GM18873 (cell line): ENCODE measurements at regions not wholly inside any gene's neighbourhood (a gene's known extent, or its start where the extent isn't known, plus 50 kb on each side); places are given as distances from the start of the nearest gene placed in this dataset.

Source experiments
- ATAC-seq: cut with Tn5 transposase; IDR thresholded peaks from one replicate; pipeline ENCODE4 v1.9.1; 2021; ENCODE audit warnings: mild to moderate bottlenecking, moderate library complexity, moderate number of reproducible peaks; ENCODE audit not compliant: unreplicated experiment, low FRiP score

DNA sequence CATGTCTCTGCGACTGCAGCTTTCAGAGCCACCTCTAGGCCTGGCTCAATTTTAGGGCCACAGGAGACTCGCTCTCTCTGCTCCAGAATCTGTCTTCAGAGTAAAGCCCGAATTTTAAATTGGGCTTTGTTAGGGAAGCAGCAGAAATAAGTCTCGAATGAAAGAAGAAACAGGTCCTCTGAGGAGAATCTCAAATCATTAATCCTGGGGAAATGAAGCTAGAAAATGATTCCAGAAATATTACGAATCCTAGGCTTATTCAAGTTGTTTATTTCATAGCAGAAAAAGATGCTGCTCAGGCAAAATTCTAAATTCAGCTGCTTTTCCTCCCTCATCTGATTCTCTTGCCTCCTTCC is 114.2 kb upstream of the THBS1 start:
- ATAC-seq: no peak

DNA sequence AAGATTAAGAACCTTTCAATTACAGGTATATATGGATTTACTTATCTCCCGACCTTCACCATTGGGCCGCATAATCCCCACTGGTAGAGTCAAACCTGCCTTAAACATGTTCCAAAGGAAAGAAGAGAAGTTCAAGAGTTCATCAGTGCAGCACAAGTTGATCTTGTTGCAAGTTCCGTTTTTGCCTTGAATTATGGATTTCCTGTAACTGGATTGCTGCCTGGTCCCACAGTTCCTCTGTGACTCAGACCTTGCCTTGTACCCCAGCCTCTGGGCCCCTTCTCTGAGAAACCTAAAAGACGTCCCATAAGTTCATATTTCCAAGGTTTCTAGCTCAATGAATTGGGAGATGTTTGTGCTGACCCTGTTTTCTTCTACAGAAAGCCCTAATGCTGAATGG is 112.5 kb upstream of the THBS1 start:
- no peak for ATAC-seq

DNA sequence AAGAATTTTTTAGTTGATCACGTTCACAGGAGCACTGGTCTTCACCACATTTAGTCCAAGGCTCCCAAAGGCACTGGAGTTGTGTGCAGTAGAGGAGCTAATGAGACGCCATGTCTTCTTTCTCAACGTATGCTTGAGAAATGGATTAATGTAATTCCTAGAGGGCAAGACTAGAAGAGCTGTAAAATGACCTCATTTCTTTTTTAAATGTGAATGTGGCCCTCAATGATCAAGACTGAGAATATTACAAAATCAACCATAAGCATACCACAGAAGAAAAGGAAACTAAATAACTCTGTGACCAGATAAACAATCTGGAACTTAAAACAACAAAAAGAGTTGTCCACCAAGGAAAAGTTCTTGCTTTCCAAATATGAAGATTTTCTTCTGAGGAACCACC is 112.1 kb upstream of the THBS1 start:
- ATAC-seq: no peak

GRCh38 chr15:39471785-39472574 is 108.9 kb upstream of the THBS1 start:
- no peak for ATAC-seq

DNA sequence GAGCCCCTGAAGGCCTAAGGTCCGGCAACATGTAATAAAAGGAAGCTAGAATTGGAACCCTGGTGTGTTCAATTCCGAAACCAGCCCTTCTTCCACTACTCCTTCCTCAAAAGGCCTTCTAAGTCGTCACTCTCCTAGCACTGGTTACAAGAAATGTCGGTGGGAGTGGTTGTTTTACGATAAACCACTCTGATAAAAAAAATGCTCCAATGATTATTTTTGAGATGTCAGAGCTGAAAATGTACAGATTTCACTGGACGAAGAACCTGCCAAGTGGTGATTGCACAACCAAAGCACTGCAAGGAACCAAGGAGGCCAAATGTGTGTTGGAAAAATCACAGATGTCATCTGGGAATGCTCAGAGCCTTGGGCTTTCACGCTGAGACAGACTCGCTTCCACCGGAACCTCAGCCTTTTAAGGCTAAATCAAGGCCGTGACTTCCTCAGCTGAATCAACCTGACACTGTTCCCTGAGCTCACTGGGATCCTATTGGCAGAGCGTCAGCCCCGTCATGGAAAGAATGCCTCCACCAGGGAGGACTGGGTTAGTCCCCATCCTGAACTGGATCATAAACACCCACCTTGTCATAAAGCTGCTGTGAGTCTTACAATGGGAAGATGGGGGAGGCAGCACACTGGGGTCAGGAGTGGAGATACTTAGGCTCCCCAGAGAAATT is 108.1 kb upstream of the THBS1 start:
- ATAC-seq: no peak

- no peak for ATAC-seq
These were observed 107.5 kb upstream of the THBS1 start for GRCh38 chr15:39473298-39473947.

DNA sequence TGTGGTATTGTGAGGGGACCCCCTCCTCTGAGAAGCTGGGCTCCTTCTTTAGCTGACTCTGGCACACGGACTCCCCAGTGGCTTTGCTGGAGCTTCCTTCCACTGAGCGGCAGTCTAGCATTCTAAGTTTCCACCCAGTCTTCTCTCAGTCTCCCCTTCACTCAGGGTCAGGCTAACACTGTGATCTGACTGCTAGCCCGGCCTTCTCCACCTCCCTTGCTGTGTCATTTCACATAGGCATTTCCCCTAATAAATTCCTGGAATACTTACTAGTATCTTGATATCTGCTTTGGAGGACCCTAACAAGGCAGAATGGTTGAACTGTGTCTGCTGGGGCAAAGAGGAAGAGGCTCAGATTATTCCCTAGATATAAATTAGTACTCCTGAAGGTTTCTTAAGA is 106.2 kb upstream of the THBS1 start:
- no peak for ATAC-seq

- ATAC-seq: no peak
These were observed 101.9 kb upstream of the THBS1 start for GRCh38 chr15:39478996-39479395.

DNA sequence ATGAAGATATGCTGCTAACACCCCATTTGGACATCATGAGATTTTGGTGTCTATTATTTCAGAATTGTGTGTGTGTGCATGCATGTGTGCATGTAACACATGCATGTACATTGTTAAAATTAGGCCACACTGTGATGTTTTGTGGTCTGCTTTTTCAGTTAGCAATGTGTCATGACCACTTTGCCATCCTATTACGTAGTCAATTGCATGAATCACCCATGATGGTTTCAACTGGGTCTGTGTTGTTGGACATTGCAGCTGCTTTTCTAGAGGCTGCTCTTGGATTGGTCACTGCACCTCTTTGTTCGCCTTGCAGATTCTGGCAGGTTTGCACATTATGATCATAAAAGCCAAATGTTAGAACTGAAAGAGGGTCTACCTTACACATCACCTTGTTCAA is 101.0 kb upstream of the THBS1 start:
- no peak for ATAC-seq

- no peak for ATAC-seq
These were observed 98.4 kb upstream of the THBS1 start for GRCh38 chr15:39482459-39482858.

DNA sequence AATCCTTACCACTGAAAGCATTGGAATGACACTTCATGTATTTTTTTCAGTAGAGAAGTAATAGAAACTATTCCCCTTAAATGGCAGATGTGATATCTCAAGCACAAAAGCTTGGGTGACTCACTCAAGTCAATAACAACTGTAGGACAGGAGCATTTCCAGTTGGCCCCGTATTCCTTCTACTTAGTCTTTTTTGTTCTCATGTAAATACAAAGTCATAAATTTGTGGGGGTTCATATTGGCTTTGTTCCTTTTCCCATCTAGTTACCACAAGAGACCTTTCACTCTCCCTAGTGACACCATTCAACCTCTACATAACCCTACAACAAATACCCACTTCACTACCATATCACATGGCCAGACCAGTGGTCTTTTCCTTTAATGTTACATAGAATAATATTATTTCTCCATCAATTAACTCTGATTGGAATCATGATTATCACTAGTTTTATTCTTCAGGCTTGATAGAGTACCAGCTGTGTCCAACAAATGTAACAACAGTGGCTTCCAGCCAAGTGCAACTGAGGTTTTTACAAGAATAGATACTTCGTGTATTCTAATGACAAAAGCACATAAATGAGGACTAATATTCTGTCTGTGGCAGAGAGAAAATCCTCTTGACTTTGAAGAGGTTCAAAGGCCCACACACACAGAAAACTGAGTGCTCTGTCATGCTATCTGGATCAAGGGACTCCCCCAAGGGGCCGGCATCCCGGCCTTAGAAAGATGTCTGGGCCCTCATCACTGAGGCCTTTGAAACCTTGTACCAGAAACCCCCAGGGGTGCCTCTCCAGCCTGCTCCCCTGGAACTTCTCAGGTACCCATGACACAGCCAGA is 94.0 kb upstream of the THBS1 start:
- no peak for ATAC-seq

- no peak for ATAC-seq
These were observed 93.5 kb upstream of the THBS1 start for GRCh38 chr15:39487458-39487735.

DNA sequence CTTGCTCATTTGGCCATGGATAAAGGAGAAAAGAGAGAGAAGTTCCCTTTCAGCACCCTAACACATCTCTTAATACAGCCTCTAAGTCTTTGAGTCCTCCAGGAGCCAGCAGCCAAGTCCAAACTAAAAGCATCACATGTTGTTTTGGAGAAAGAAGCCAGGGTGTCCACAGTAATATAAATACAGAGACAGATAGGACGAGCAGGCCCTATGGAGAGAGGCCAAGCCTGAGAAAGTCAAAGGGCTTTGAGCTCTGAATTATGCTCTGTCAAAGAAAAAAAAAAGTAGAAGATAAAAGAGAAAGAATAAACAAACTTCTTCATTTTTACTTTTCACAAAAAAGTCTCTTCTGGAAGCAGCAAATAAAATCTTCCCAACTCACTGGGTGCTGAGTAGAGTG is 92.4 kb upstream of the THBS1 start:
- no peak for ATAC-seq

GRCh38 chr15:39488961-39489360 is 91.9 kb upstream of the THBS1 start:
- no peak for ATAC-seq

DNA sequence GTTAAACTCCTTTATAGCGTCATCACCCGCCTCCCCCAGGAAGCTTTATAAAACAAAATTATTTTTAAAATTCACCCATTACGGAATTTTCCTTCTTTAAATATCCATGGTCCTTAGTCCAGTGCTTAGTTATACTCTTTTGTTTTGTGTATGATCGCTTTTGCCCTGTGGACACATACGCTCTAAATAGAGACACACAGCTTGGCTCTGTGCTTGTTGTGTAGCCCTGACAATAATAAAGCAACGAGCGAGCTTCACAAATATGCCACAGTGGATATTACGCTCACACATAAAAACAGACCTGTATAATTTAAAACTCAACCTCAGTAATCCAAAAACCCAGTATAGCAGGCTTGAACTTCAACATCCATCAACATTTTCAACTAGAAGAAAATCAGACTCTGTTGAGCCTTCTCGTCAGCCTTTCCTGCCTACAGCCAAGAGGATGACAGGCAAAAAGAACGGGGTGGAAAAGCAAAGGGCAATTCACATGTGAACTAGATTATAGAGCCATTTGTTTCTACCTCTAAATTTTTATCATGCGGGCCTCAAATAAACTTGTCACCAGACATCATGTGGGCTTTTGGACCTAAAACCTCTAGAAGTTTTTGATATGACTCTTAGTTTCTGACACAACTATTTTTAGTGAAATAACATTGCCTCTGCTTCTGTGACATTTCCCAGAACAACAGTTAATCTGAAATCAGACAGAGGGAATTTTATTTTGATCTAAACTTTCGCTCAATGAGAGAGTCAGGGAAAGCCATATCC is 89.6 kb upstream of the THBS1 start:
- no peak for ATAC-seq

DNA sequence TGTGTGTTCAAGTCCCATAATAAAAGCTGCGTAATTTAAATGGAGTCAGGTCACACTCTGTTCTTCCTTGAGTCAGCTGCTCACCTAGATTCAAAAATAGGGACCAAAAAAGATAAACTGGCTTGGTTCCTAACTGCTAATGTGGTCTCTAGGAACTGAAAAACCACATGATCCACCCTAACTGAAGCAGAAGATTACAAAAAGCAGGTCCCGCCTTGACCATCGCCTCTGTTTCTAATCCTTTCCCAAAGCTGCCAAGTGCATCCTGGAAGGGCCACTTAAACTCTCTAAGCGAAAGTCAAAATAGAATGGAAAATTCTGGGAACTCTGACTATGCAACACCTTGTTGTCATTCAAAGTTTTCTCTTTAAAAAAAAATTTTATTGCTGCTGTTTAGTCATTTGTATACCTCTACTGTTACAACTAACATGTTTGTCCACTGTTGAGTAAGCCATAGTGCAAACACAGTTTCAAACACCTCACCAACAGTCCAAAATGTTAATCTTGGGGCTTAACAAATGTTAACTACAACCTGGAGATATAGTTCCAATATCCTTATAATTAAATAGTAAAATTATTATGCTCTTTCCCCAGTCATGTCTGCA is 88.9 kb upstream of the THBS1 start:
- no peak for ATAC-seq

GRCh38 chr15:39493424-39494067 is 87.3 kb upstream of the THBS1 start:
- ATAC-seq: no peak

GRCh38 chr15:39494462-39494861 is 86.4 kb upstream of the THBS1 start:
- ATAC-seq: no peak
